HG03108 (cell line): ENCODE measurements at regions not wholly inside any gene's neighbourhood (a gene's known extent, or its start where the extent isn't known, plus 50 kb on each side); places are given as distances from the start of the nearest gene placed in this dataset.
"Not testable (repeated sequence)": the region's sequence is repeated elsewhere in the genome, so short reads cannot be mapped to it uniquely, and the experiment has no call there.

Experiments used
- ATAC-seq: cut with Tn5 transposase; IDR thresholded peaks from one replicate; pipeline ENCODE4 v1.9.1; 2021; ENCODE audit warnings: moderate library complexity; ENCODE audit not compliant: unreplicated experiment

GRCh38 chr7:146057958-146058357 lies 58.6 kb upstream of the CNTNAP2 start:
- ATAC-seq: no peak

- no peak for ATAC-seq
Observed at GRCh38 chr7:146054909-146055308, 61.7 kb upstream of the CNTNAP2 start.

- ATAC-seq: no peak
Observed at GRCh38 chr7:146053492-146053891, 63.1 kb upstream of the CNTNAP2 start.

GRCh38 chr7:146043310-146043709 lies 73.3 kb upstream of the CNTNAP2 start:
- not testable (repeated sequence) for ATAC-seq

- ATAC-seq: no peak
Observed at GRCh38 chr7:146028251-146028750, 88.3 kb upstream of the CNTNAP2 start.

GRCh38 chr7:146027243-146027642 lies 89.4 kb upstream of the CNTNAP2 start:
- no peak for ATAC-seq

- ATAC-seq: no peak
Observed at GRCh38 chr7:146022776-146023175, 93.8 kb upstream of the CNTNAP2 start.

- not testable (repeated sequence) for ATAC-seq
Observed at GRCh38 chr7:146019041-146020004, 97.3 kb upstream of the CNTNAP2 start.

GRCh38 chr7:146017366-146017765 lies 99.2 kb upstream of the CNTNAP2 start:
- not testable (repeated sequence) for ATAC-seq

- not testable (repeated sequence) for ATAC-seq
Observed at GRCh38 chr7:146014154-146014553, 102.4 kb upstream of the CNTNAP2 start.

- ATAC-seq: no peak
Observed at GRCh38 chr7:146008293-146008692, 108.3 kb upstream of the CNTNAP2 start.

- ATAC-seq: no peak
Observed at GRCh38 chr7:146004805-146005204, 111.8 kb upstream of the CNTNAP2 start.

- ATAC-seq: peak; percentile 89
Observed at GRCh38 chr7:146002431-146003078, 114.0 kb upstream of the CNTNAP2 start.

- ATAC-seq: no peak
Observed at GRCh38 chr7:146002008-146002407, 114.6 kb upstream of the CNTNAP2 start.

GRCh38 chr7:146000882-146001281 lies 115.7 kb upstream of the CNTNAP2 start:
- no peak for ATAC-seq

- no peak for ATAC-seq
Observed at GRCh38 chr7:145989469-145989868, 127.1 kb upstream of the CNTNAP2 start.

- ATAC-seq: no peak
Observed at GRCh38 chr7:145986248-145986874, 130.2 kb upstream of the CNTNAP2 start.

- ATAC-seq: no peak
Observed at GRCh38 chr7:145978769-145979168, 137.8 kb upstream of the CNTNAP2 start.

GRCh38 chr7:145959981-145960380 lies 156.6 kb upstream of the CNTNAP2 start:
- ATAC-seq: no peak

- ATAC-seq: no peak
Observed at GRCh38 chr7:145957160-145957890, 159.3 kb upstream of the CNTNAP2 start.

- no peak for ATAC-seq
Observed at GRCh38 chr7:145951566-145951965, 165.0 kb upstream of the CNTNAP2 start.
